Right cardiac atrium (tissue), 5 donors: ENCODE measurements at regions not wholly inside any gene's neighbourhood (a gene's known extent, or its start where the extent isn't known, plus 50 kb on each side); places are given as distances from the start of the nearest gene placed in this dataset.
A peak's percentile ranks its signal among the peaks of the same experiment; 100 is the strongest.
"Not testable (repeated sequence)": the region's sequence is repeated elsewhere in the genome, so short reads cannot be mapped to it uniquely, and the experiment has no call there.

ENCODE experiments used
- ATAC-seq, 2 donors: fragments of 200-7000 bp; cut with Tn5 transposase; one replicate each; pipeline versions ENCODE4 v1.8.0 to v1.9.1; 2020; ENCODE audit warnings: moderate library complexity in 2 of 2, mild to moderate bottlenecking in 1 of 2
- DNase-seq, 3 donors: peaks; one replicate each; pipeline ENCODE4 v3.0.0-alpha.2; 2020
- H3K27ac ChIP-seq: one replicate; pipeline ENCODE4 v1.5.1; 2013; ENCODE audit warnings: mild to moderate bottlenecking, low read length, control low read depth, moderate library complexity
- H3K27me3 ChIP-seq: one replicate; pipeline ENCODE4 v1.6.1; 2013; ENCODE audit not compliant: control insufficient read depth, insufficient read depth
- H3K4me1 ChIP-seq: one replicate; pipeline ENCODE4 v1.6.1; 2013; ENCODE audit warnings: low read length; ENCODE audit not compliant: control insufficient read depth, insufficient read depth
- H3K4me3 ChIP-seq: one replicate; pipeline ENCODE4 v1.5.1; 2013; ENCODE audit warnings: low read length, control low read depth
- H3K9me3 ChIP-seq: one replicate; pipeline ENCODE4 v1.6.1; 2013; ENCODE audit warnings: low read length; ENCODE audit not compliant: control insufficient read depth
- WGBS: extraction: QIAGEN DNeasy Blood & Tissue Kit; methylation state at CpG from one replicate; pipeline ENCODE4 v1.1.7; 2013; 5-methylcytosine and 5-hydroxymethylcytosine counted together
- intact Hi-C, 4 donors: fragments of 100-400 bp; cut with DNase I; formaldehyde crosslinking; loops; one replicate each; pipeline versions ENCODE4 v1.11.0 to v1.14.0; 2022 to 2023
- donor health status: healthy with polysubstance abuse.
- donor health status: DM: no; HTN: yes; CAD: no.
- donor health status: DM: no; HTN: no; CAD: no.
- donor health status: DM: no; HTN: yes; CAD: no; lungs with severe emphysema.
- donor health status: DM: yes; HTN: yes; CAD: no.

DNA sequence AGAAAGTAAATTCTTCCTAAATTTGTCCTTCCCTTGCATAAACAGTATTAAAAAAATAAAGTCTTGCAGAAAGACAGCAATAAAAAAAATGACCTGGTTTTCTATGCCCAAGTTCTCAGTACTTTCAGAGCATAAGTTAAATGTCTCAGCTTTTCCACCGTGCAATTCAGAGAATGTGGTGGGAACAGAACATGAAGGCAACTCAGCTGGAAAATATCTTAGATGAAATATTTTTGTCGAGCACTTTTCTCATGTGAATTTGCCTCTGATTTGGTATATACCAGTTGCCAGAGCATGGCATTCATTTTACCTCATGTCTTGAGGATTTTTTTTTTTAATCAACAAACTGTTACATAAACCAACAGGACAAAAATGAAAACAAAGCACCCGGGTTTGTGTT is 176.1 kb downstream of the CETN3 start:
- DNase-seq (no peak), ATAC-seq (no peak)
- WGBS = 62% methylated on average over 3 of the region's 3 CpGs
- Histone ChIP-seq H3K4me3 (no peak overlapping the region), H3K4me1 (no peaks in the 10 kb centered on the region), H3K9me3 (no peaks in the 10 kb centered on the region), H3K27ac (no peak overlapping the region), H3K27me3 (no peaks in the 10 kb centered on the region)
- intact Hi-C loops = no loop called here

DNA sequence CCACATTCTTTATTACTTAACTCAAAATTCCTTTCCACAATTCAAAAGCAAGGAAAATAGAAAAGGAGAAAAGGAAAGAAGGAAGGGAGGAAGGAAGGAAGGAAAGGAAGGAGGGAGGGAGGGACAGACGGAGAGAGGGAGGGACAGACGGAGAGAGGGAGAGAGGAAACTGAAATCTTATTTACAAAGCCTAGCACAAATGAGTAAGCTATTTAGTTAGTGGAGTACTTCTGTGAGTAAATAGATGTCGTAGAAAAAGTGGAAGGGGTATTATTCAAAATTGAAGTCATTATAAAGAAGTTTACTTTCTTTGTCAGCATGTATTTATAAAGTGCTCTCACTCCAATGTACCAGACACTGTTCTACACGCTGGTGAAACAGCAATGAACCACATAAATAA is 177.9 kb downstream of the CETN3 start:
- no peak overlapping the region for H3K27ac ChIP-seq
- no peak for ATAC-seq
- WGBS = 51% methylated on average over 4 of the region's 4 CpGs
- DNase-seq = no peak
- H3K4me1 ChIP-seq = peaks cover 2% of the 10 kb centered on the region
- H3K9me3 ChIP-seq = no peaks in the 10 kb centered on the region
- no peaks in the 10 kb centered on the region for H3K27me3 ChIP-seq
- intact Hi-C loops = no loop called here
- H3K4me3 ChIP-seq = no peak overlapping the region

- no peak overlapping the region for H3K4me3 ChIP-seq
- WGBS = 46% methylated on average over 3 of the region's 3 CpGs
- DNase-seq (peak; percentile 20 to 69 (median 43)), ATAC-seq (peak; percentile 92 to 94)
- H3K4me1 ChIP-seq = peaks cover 2% of the 10 kb centered on the region
- H3K27me3 ChIP-seq = no peaks in the 10 kb centered on the region
- no peaks in the 10 kb centered on the region for H3K9me3 ChIP-seq
- H3K27ac ChIP-seq = no peak overlapping the region
- intact Hi-C loops = no loop called here
Observed at GRCh38 chr5:90227683-90228082, 181.9 kb downstream of the CETN3 start.

GRCh38 chr5:90226433-90227099 is 183.0 kb downstream of the CETN3 start:
- ATAC-seq (no peak), DNase-seq (peak in 2 of 3 donors; percentile 27 to 56)
- H3K4me3 ChIP-seq = no peak overlapping the region
- H3K27me3 ChIP-seq = no peaks in the 10 kb centered on the region
- H3K4me1 ChIP-seq = peaks cover 2% of the 10 kb centered on the region
- intact Hi-C loops = no loop called here
- H3K9me3 ChIP-seq = no peaks in the 10 kb centered on the region
- H3K27ac ChIP-seq = no peak overlapping the region
- 38% methylated on average over 2 of the region's 2 CpGs for WGBS

DNA sequence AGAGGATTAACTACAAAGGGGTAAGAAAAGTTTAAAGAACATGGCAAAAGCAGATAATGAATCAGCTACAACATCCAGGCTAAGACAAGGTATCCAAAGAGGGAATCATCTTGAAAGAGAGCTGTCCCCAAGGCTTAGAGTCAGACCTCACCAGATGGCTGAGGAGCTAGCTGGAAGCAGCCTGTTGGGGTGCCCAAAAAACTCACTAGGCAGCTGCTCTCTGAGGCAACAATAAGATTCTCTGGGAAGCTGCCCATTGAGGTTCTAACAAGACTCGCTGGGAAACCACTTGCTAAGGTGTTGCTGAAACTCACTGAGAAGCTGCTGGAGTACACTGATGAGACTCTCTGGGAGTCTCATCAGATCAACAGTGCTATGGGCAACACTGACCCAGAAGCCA is 185.2 kb downstream of the CETN3 start:
- DNase-seq (no peak), ATAC-seq (no peak)
- Histone ChIP-seq H3K27ac (no peak overlapping the region), H3K27me3 (no peaks in the 10 kb centered on the region), H3K4me3 (no peak overlapping the region), H3K4me1 (peaks cover 2% of the 10 kb centered on the region), H3K9me3 (no peaks in the 10 kb centered on the region)
- intact Hi-C loops = no loop called here
- 95% methylated on average over 1 of the region's 1 CpG for WGBS

DNA sequence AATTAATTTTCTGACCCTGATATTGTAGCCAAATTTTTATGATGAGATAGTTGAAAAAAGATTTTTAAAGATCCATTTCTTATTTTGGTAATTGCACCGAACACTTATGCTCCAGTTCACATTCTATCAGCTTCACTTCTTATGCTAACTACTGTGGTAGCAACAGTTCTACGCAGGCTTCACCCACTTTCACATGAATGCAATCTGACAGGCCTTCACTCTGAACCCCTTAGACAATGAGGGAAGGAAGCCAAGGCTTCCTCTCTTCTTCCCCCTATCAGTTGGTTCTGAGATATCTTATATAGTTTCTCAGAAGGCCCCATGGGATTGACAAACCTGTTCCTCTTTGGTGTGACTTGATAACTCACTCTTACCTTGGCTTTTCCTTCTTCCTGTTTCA is 185.8 kb downstream of the CETN3 start:
- WGBS = 88% methylated on average over 2 of the region's 2 CpGs
- intact Hi-C loops = no loop called here
- ATAC-seq (no peak), DNase-seq (no peak)
- no peaks in the 10 kb centered on the region for H3K27me3 ChIP-seq
- H3K27ac ChIP-seq = no peak overlapping the region
- H3K4me1 ChIP-seq = peaks cover 2% of the 10 kb centered on the region
- H3K9me3 ChIP-seq = no peaks in the 10 kb centered on the region
- no peak overlapping the region for H3K4me3 ChIP-seq

GRCh38 chr5:90221951-90222350 is 187.6 kb downstream of the CETN3 start:
- no peaks in the 10 kb centered on the region for H3K4me1 ChIP-seq
- intact Hi-C loops = no loop called here
- WGBS = 74% methylated on average over 2 of the region's 2 CpGs
- no peaks in the 10 kb centered on the region for H3K27me3 ChIP-seq
- H3K9me3 ChIP-seq = no peaks in the 10 kb centered on the region
- DNase-seq = no peak
- no peak overlapping the region for H3K4me3 ChIP-seq
- ATAC-seq = no peak
- no peak overlapping the region for H3K27ac ChIP-seq

- intact Hi-C loops = no loop called here
- Histone ChIP-seq H3K4me1 (no peaks in the 10 kb centered on the region), H3K9me3 (no peaks in the 10 kb centered on the region), H3K27ac (no peak overlapping the region), H3K27me3 (no peaks in the 10 kb centered on the region), H3K4me3 (no peak overlapping the region)
- ATAC-seq (no peak), DNase-seq (no peak)
- WGBS = 89% methylated on average over 3 of the region's 3 CpGs
Observed at GRCh38 chr5:90220554-90220953, 189.0 kb downstream of the CETN3 start.

DNA sequence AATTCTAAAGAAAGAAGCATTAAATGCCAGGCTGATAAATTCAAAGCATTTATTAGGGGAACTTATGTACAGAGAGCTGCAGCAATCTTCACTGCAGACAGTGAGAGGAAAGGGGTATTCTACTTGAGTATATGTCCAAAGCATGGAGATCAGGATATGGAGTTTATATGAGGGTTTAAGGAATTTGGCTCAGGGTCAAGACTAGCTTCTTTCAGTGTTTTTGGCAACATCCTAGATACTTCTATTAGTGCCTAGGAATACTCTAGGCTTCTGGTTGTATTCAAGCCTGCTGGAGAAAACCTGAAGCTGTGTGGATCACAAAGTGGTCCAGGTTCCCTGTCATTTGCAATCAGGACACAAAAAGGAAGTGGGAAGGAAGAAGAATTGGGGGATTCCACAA is 194.6 kb downstream of the CETN3 start:
- Histone ChIP-seq H3K27ac (no peak overlapping the region), H3K4me3 (no peak overlapping the region), H3K9me3 (no peaks in the 10 kb centered on the region), H3K27me3 (no peaks in the 10 kb centered on the region), H3K4me1 (no peaks in the 10 kb centered on the region)
- no peak for ATAC-seq
- intact Hi-C loops = no loop called here
- DNase-seq = no peak

DNA sequence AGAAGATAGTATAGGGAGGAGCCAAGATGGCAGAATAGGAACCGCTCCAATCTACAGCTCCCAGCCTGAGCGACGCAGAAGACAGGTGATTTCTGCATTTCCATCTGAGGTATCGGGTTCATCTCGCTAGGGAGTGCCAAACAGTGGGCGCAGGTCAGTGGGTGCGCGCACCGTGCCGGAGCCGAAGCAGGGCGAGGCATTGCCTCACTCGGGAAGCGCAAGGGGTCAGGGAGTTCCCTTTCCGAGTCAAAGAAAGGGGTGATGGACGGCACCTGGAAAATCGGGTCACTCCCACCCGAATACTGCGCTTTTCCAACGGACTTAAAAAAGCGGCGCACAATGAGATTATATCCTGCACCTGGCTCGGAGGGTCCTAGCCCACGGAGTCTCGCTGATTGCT is 201.2 kb downstream of the CETN3 start:
- DNase-seq = peak in 1 of 3 donors; percentile 18
- ATAC-seq, H3K4me3 ChIP-seq, H3K27me3 ChIP-seq, H3K27ac ChIP-seq, H3K9me3 ChIP-seq, intact Hi-C loops, H3K4me1 ChIP-seq: not testable (repeated sequence)
- 88% methylated on average over 24 of the region's 25 CpGs for WGBS

GRCh38 chr5:90201923-90202322 is 207.6 kb downstream of the CETN3 start:
- DNase-seq = no peak
- H3K9me3 ChIP-seq = no peaks in the 10 kb centered on the region
- H3K27ac ChIP-seq = no peak overlapping the region
- intact Hi-C loops = no loop called here
- H3K4me3 ChIP-seq = no peak overlapping the region
- no peaks in the 10 kb centered on the region for H3K4me1 ChIP-seq
- H3K27me3 ChIP-seq = no peaks in the 10 kb centered on the region
- WGBS = 49% methylated on average over 3 of the region's 3 CpGs
- no peak for ATAC-seq

GRCh38 chr5:90193185-90193822 is 216.3 kb downstream of the CETN3 start:
- no peaks in the 10 kb centered on the region for H3K27me3 ChIP-seq
- WGBS = 96% methylated on average over 2 of the region's 2 CpGs
- H3K4me3 ChIP-seq = no peak overlapping the region
- DNase-seq (peak in 1 of 3 donors; percentile 16), ATAC-seq (no peak)
- H3K27ac ChIP-seq = no peak overlapping the region
- H3K4me1 ChIP-seq = no peaks in the 10 kb centered on the region
- no peaks in the 10 kb centered on the region for H3K9me3 ChIP-seq
- intact Hi-C loops = no loop called here
